Endometrial microvascular endothelial cells (primary cell): ENCODE measurements at regions not wholly inside any gene's neighbourhood (a gene's known extent, or its start where the extent isn't known, plus 50 kb on each side); places are given as distances from the start of the nearest gene placed in this dataset.

Experiments used
- in situ Hi-C: cut with HindIII; loops from 2 replicates; pipeline ENCODE4 v1.10.0; 2017; ENCODE audit warnings: low sequenced_read_pairs, low pct_unique_long_range_greater_than_20kb; ENCODE audit errors: inconsistent ontology term

DNA sequence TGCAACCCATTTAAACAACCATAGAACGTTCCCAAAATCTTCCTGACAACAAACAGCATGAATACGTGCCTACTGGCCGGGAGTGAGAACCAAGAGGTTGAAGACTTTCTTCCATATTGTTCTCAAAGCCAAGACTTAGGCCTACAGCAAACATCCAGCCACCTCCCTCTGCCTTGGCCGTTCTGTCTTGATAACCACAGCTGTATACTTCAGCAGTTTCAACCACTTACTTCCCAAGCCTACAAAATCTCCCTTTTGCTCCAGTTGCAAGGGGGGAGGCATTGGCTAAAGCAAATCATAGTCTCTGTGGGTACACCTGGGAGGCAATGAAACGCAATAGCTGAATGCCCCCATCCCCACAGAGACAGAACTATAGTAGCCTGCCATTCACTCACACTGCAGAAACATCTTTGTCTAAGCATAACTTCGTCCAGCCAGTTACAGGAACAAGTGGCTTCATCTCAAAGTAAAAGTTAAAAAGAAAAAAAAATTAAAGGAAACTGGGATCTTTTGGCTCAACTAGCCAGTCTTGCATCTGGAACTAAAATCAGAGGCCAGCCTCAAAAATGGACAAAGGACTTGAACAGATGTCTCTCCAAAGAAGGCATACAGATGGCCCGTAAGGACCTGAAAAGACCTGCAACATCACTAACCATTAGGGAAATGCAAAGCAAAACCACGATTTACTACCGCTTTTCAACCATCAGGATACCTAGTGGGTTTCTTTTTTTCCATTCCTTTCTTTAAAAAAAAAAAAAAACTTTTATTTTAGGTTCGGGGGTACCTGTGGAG lies 186.0 kb downstream of the PSMG1 start:
- in situ Hi-C loops: no loop called here

DNA sequence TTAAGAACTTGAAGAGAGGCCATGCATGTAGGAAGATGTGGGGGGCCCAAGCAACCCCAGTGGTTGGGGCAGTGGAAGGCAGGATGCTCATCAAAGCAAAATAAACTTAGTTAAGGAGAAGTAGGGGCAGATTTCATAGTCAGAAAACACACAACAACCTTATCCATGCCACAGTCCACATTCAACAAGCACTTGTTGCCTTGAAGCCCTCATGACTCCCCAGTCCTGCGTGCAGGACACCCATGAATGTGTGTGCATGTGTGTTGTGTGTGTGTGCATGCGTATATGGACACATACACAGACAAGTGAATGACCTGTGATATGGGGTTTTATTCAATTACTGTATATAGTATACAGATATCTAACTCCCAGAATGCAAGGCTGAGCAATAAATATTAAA lies 186.9 kb downstream of the PSMG1 start:
- in situ Hi-C loops: no loop called here

DNA sequence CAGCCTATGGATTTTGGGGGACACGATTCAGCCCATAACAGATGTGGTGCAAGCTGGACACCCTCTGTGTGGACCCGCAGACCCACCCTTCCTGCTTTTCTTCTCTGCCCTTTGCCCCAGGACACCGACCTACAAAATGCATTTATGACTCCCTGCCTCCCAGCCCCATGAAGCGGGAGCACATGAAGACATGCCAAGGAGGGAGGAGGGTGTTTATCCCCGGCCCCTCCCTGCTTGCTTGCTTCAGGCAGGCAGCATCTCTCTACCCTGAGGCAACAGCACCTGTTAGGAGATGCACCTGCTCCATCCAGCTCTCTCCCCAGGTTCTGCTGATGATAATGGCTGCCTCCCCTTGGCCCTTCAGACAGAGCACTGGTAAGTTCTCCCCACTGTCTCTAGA lies 187.5 kb downstream of the PSMG1 start:
- in situ Hi-C loops: no loop called here

DNA sequence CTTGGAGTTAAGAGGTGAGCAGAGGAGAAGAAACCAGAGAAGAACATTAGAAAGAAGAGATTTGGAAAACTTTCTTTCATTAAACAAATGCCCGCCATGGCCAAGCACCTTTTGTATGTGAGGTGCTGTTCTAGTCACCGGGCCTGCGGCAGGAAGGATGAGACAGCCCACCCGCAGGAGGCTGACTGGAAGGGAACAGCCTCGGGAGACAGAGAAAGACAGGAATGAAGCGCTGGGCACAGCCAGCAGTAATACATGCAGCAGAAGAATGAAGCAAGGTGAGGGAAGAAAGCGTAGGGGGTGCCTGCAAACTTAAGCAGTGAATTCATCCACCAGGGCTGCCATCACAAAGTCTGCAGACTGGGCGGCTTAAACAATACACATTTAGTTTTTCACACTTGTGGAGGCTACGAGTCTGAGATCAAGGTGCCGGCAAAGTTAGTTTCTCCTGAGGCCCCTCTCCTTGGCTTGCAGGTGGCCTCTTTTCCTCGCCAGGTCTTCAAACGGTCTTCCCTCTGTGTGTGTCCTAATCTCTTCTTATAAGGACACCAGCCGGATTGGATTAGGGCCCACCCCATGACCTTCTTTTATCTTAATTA lies 188.1 kb downstream of the PSMG1 start:
- in situ Hi-C loops: no loop called here

DNA sequence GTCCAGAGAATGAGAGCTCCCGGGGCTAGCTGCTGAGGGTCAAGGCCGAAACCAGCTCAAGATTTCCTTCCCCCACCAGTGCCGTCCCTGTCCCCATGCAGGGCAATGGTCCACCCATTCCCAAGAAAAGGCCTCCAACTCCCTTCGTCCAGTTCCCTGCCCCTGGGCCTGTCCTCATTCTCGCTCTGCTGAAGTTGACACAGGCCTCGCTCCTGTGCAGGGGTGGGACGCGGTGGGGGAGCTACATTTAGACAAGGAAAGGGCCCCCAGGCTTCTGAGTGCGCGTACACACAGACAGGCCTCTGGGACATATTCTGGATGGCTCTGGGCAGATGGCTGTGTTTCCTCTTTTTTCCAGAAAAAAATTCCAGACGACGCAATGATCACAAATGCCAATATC lies 188.3 kb downstream of the ETS2 start:
- in situ Hi-C loops: no loop called here

DNA sequence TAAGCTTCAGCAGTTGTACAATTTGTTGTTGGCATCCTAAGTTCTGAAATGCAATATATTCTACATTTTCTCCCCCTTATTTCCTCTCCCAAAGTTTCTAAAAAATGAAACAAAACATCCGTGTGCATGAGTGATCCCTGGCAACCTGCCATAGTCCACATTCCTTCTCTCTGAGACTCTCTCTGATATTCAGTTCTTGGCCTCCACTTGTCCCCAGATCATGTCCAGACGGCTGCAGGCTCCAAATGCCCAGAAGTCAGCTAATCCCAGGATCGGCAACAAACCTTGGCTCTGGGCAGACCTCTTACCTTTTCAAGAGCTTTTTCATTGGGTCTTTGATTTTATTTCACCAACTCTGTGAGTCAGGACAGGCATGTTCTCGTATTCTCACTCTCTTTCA lies 187.8 kb downstream of the ETS2 start:
- in situ Hi-C loops: no loop called here

DNA sequence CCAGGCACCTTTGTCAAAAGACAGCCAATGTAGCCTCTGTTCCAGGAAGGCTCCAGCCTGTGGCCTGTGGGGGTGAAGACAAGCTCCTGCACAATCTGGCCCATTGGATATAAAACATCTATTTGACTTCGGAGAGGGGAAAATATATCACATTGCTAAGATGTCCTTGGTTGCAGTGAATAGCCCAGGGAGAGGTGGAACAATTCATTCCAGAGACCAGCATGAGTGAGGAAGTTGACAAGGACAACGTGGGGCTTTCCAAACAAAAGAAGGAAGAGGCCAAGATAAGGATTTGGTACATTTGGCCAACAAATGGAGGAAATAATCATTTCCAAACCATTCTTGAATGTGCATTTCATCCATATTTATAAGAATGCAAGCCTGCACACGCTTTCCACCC lies 187.0 kb downstream of the ETS2 start:
- in situ Hi-C loops: no loop called here

DNA sequence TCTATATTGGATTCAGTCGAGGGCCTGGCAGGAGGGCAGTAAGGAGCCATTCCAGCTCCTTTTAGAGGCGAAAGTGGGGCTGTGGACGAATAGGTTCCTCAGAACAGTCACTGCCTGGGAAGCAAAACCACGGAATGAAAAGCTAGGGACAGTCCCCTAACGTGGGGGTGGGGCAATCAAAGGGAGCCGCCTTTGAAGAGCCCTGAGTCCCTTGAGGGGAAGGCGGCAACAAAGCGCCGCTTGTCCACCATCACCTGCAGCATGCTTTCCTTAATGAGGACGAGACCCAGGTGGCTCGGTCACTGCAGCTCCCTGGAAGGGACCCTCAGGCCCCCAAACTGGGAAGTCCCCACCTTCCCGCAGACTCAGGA lies 184.7 kb downstream of the ETS2 start:
- in situ Hi-C loops: no loop called here

DNA sequence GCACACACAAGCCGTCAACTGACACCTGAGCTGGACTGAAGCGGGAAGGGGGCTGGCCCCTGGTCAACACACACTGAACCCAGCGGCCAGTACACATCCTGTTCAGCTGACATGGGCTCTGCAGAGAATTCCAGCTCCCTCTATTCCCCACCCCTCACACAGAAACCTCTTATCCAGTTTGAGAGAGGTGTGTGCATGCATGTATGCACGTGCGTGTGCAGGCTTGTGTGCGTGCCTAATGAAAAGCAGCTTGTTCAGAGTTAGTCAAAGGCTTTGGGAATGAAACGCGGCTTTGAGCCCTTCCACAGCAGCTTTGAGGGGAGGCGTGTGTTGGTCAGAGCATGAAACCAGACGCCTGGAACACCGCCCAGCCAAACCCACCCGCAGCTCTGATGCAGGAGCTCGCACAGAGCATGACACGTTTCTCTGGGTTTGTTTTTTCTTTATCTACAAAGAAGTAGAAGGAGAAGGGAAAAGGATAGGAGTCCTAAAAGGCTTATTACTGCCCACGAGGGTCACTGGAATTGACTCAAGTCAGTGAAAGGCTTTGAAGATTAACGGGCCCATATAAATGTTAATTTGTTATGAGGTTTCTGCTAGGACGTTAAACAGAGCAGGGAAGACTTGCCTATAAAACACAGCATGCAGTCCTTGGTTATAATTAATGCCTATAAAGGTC lies 184.2 kb downstream of the ETS2 start:
- in situ Hi-C loops: no loop called here

DNA sequence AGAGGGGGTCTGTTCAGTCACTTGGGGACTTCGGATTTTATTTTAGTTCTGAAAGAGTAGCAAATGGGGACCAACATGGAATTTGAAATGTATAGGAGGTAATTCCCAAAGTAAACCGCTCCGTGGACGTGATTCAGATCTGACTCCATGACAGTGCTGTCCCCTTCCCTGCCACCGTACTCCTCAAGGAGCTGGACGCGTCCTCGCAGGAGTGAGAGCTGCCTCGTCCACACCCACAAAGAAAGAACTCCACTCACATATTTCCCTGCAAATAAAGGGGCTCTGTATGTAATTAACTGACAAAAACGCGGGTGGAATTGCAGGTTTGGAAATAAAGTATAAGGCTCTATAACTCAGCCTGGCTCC lies 183.6 kb downstream of the ETS2 start:
- in situ Hi-C loops: no loop called here

DNA sequence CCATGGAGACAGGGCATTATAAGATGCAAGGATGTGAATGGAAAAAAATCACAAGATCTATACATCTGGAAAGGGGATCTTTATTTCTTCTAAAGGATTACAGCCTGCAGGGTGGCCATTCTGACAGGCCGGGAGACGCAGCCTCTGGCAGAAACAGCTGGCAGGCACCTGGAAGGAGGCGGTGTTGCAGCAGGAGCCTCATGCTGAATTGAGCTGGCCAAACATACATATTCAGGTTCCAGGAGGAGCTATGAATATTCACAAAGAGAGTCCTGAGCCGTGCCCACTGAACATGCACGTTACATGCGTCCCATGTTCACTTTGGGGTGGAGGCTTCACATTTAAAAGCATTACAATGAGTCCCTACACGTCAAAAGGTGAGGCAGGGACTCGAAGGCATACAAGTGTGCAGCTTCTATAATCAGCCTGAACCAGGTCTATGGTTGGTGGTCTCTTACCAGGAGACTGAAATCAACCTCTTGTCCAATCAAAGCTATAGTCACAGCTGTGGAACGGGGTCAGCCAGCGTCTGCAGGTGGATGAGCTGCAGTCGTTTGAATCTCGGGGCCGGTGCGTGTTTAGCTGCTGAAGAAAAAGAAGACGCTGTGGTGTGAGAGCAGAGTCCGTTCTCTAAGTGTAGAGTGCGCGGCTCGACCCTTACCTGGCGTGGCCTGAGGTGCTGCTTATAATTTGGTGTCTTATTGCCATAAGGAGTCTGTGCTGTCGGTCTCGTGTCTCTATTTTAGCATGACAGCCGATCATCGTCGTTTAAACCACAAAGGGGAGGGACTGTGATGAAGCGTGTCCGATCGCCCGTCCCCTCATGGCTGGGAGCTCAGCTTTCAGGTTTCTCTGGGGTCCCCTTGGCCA lies 183.0 kb downstream of the ETS2 start:
- in situ Hi-C loops: no loop called here

DNA sequence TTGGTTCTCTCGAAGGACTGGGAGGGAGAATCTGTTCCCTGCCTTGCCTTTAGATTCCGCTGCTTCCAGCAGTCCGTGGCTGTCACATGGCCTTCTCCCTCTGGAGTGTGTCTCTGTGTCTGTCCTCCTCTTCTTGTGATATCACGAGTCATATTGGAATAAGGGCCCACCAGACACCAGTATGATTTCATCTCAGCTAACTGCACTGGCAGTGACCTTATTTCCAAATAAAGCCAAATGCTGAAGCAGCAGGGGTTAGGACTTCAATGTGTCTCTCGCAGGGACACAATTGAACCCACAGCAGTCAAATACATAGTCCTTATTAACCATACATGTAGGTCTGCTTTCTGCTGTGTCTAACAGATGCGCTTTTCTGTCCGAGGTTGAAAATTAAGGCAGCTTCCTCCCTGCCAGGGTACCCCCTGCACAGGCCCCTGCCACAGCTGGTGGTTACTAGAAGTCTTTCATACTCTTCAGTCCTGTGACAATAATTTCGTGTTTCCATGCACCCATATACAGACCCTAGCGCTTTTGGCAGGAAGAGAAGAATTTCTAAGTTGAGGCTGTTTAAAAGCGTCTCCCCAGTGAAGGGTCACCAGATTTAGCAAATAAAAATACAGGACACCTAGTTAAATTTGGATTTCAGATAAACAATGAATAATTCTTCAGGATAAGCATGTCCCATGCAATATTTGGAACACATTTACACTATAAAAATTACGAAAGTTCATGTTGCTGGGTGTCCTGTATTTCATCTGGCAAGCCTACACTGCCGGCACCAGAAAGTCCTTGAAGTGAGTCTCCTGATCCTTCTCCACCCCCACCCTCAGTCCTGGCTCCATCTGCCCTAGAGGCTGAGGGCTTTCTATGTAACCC lies 182.1 kb downstream of the ETS2 start:
- in situ Hi-C loops: no loop called here

DNA sequence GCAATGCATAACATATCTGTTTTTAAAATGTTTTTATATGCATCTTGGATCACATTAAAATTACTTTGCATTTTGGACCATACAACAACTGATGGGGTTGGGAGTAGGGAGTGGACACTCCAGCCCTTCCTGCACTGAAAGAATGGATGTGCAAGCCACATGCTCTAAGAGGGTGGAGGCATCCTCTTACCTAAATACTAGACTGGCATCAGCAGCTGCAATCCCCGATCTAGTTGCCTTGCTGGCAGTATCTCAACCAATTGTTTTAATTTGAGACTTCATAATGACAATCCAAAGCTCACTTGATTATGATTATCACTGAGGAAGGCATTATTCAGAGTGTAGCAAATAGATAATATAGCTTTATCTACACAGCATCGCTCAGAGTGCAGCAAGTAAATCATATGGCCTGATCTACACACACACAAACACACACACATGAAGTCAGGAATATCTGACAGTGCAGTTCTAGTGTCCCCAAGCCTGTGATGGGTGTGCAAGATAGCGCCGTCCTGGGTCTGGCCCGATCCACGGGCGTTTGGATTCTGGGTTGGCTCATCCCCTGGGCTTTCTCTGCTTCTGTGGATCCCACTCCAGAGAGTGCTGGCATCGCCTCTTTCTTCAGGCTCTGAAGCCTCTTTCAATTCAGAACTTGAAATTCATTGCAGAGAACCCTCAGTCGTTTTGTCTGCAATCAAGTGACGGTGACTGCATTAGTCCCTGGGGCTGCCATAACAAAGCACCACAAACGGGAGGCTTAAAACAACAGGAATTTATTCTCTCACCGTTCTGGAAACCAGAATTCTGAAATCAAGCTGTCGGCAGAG lies 181.3 kb downstream of the ETS2 start:
- in situ Hi-C loops: no loop called here

DNA sequence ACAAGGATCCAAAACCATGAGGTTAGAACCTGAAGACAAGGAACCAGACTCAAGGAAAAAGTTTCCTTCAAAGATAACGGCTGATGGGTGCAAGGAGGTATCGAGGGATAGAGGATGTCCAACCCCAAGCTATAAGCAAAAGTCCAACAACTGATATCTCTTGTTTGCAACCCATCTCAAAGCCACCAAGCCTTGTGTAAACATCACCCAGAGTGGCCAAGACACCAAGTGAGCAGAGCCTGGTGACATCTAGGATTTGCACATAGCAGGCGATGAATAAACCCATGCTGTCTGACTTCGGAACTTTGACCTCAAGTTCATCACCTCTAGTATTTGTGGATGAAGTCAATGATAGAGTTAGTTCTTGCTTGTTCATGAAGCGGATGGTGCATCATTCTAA lies 180.7 kb downstream of the ETS2 start:
- in situ Hi-C loops: no loop called here

DNA sequence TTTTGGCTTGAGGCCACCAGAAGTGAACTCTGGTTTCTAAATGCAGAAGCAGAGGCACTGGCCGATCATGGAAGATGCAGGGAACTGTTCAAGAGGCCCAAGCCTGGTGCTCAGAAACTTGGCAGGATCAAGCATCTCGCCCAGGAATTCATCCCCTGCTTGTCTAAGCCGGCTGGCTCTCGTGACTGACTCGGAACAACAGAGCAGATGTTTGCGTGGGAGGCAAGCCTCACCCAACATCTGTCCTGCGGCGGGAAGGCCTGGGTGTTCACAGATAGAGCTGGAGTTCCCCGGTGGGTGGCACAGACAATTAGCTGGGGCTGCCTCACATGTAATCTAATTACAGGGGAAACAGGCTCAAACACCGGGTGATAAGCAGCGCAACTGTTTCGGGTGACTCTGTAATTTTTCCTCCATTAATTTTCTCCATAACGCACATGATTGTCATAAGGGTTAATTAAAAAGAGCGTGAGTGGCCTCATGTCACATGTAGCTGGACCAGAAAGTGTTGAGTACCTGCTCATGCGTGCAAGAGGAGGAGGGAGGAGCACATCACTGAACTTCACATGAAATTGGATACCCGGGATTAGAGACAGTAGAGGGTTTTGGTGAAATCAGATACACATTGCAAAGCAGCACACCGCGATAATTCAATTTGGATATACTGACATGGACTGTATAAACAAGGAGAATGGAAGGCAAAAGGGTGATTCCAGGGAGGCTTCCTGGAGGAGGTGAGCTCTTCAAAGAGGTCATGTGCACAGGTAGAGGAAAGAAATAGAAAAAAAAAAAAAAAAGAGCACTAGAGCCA lies 180.0 kb downstream of the ETS2 start:
- in situ Hi-C loops: no loop called here

DNA sequence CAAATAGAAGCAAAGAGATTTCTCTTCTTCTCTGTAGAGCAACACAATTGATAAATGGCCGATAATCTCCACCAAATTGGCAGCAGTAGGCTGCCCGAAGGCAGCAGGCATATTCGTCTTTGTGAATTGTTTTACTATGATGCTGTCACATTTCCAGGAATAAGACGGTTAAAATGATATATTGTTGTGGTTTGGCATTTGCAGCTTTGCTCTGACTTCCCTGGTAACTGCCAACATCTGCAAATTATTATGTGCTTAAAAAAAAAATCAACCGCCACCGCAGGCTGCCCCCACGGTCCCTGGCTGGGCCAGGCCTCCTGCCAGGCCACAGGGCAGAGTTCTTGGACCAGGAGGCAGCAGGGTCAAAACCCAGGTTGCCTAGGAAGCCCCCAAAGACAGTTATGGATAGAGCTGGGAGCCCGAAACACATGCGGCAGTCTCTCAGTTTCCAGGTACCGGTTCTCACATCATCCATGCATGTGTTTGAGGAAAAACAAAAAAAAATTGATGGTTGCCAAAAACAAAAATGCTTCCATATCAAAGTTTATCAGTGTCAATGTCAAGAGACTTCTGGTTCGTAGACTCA lies 179.3 kb downstream of the ETS2 start:
- in situ Hi-C loops: no loop called here

DNA sequence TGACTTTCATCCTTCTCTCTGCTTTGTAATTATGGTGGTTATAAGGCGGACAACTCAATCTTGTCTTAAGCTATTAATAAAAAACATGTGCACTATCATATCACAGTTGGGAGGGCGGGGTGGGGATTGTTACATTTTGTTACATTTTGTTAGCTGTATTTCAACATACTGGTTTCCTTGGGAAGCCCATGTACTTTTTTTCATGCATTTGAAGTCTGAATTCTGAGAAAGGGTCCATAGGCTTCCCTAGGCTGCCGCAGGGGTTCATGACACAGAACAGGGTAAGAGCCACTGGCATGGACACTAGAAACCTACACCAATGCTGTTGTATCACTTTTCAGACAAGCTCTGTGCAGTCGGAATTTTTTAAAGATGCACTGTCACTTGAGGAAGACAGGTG lies 178.8 kb downstream of the ETS2 start:
- in situ Hi-C loops: no loop called here
